ENCODE measurements at regions not wholly inside any gene's neighbourhood (a gene's known extent, or its start where the extent isn't known, plus 50 kb on each side); places are given as distances from the start of the nearest gene placed in this dataset.

GRCh38 chr2:67879586-67880290 lies 183.1 kb downstream of the C1D start:
- DNase-seq (ENCODE audit: low read depth in 1 of 2, low spot score in 1 of 2) (no peak), ATAC-seq (no peak), FAIRE-seq (no peak)
- Histone ChIP-seq H3K4me3 (no peak overlapping the region), H3K27ac (no peak overlapping the region), H3K9me3 (no peaks in the 10 kb centered on the region), H3K4me2 (no peak overlapping the region), H3K4me1 (no peaks in the 10 kb centered on the region)
- 32% methylated on average over 4 of the region's 4 CpGs for WGBS (ENCODE audit: missing lambda C conversion rate)
- ChIA-PET CTCF (interaction anchor here (0.6 to 1.3 kb wide), 4 partner anchors 9 to 1849 kb away, joined by 3 read pairs; no protein-coding TSS in a partner anchor), POLR2A (no interaction called here)
- no peak for TF ChIP-seq NFE2L2 (conservative IDR thresholded peaks at IDR 0.05; ENCODE audit: low read length)
- TF ChIP-seq SMC3 (IDR thresholded peaks at IDR 0.05): no peak
- TF ChIP-seq HMGXB4 (CRISPR knock-in tag; IDR thresholded peaks at IDR 0.05; ENCODE audit: borderline replicate concordance): no peak
- TF ChIP-seq ZFP36 (IDR thresholded peaks at IDR 0.05; ENCODE audit: borderline replicate concordance, partially characterized antibody): no peak
- TF ChIP-seq RARB (CRISPR knock-in tag; IDR thresholded peaks at IDR 0.05): no peak
- no peak for TF ChIP-seq CBX8 (IDR thresholded peaks at IDR 0.05)
- TF ChIP-seq JUN (IDR thresholded peaks at IDR 0.05): no peak
- no peak for TF ChIP-seq ZSCAN20 (CRISPR knock-in tag; IDR thresholded peaks at IDR 0.05)
- no peak for TF ChIP-seq EP300 (IDR thresholded peaks at IDR 0.05)
- TF ChIP-seq RAD21 (conservative IDR thresholded peaks at IDR 0.05 in 1 of 2, IDR thresholded peaks at IDR 0.05 in 1 of 2): no peak
- TF ChIP-seq JUNB (IDR thresholded peaks at IDR 0.05): no peak
- no peak for TF ChIP-seq RCOR1 (IDR thresholded peaks at IDR 0.05; ENCODE audit: low read depth, low read length)
- no peak for TF ChIP-seq CHD2 (IDR thresholded peaks at IDR 0.05; ENCODE audit: low read length, partially characterized antibody)
- no peak for TF ChIP-seq RNF2 (IDR thresholded peaks at IDR 0.05; ENCODE audit: borderline replicate concordance, low read depth)
- no peak for TF ChIP-seq TP53 (CRISPR knock-in tag; IDR thresholded peaks at IDR 0.05)

- Histone ChIP-seq H3K4me3 (no peak overlapping the region), H3K4me1 (no peaks in the 10 kb centered on the region), H3K27ac (no peak overlapping the region), H3K9me3 (no peaks in the 10 kb centered on the region), H3K4me2 (no peak overlapping the region)
- POLR2A ChIA-PET: no interaction called here
- 53% methylated on average over 10 of the region's 10 CpGs for WGBS (ENCODE audit: missing lambda C conversion rate)
- CTCF ChIA-PET: interaction anchor here (0.5 to 1.3 kb wide), 2 partner anchors 9 to 29 kb away, joined by 3 read pairs; no protein-coding TSS in a partner anchor
- DNase-seq (ENCODE audit: low read depth in 1 of 2, low spot score in 1 of 2) (no peak), FAIRE-seq (no peak), ATAC-seq (no peak)
- no peak for TF ChIP-seq ATOH8 (CRISPR knock-in tag; IDR thresholded peaks at IDR 0.05; ENCODE audit: low read depth)
- no peak for TF ChIP-seq JUN (IDR thresholded peaks at IDR 0.05)
- no peak for TF ChIP-seq CEBPB (IDR thresholded peaks at IDR 0.05)
- TF ChIP-seq POLR2A (IDR thresholded peaks at IDR 0.05; ENCODE audit: low read length): no peak
- no peak for TF ChIP-seq ELK1 (IDR thresholded peaks at IDR 0.05; ENCODE audit: low read depth, low read length)
- TF ChIP-seq CHD2 (IDR thresholded peaks at IDR 0.05; ENCODE audit: low read length, partially characterized antibody): no peak
- no peak for TF ChIP-seq POLR2AphosphoS2 (conservative IDR thresholded peaks at IDR 0.05; ENCODE audit: low read length)
- no peak for TF ChIP-seq HDAC2 (IDR thresholded peaks at IDR 0.05)
- no peak for TF ChIP-seq REST (IDR thresholded peaks at IDR 0.05)
- TF ChIP-seq E2F6 (IDR thresholded peaks at IDR 0.05; ENCODE audit: borderline replicate concordance, low read depth): no peak
- no peak for TF ChIP-seq RAD21 (conservative IDR thresholded peaks at IDR 0.05 in 1 of 2, IDR thresholded peaks at IDR 0.05 in 1 of 2)
- no peak for TF ChIP-seq HEYL (CRISPR knock-in tag; IDR thresholded peaks at IDR 0.05)
- no peak for TF ChIP-seq BCL3 (IDR thresholded peaks at IDR 0.05)
- TF ChIP-seq BHLHE40 (IDR thresholded peaks at IDR 0.05; ENCODE audit: low read depth, low read length): no peak
- TF ChIP-seq RFX5 (IDR thresholded peaks at IDR 0.05): no peak
- TF ChIP-seq ZNF302 (CRISPR knock-in tag; IDR thresholded peaks at IDR 0.05): no peak
- no peak for TF ChIP-seq TFCP2L1 (CRISPR knock-in tag; IDR thresholded peaks at IDR 0.05)
- no peak for TF ChIP-seq TP53 (CRISPR knock-in tag; IDR thresholded peaks at IDR 0.05)
Measured at GRCh38 chr2:67880291-67880761, 182.5 kb downstream of the C1D start.
